GM21737 (cell line): ENCODE measurements at regions not wholly inside any gene's neighbourhood (a gene's known extent, or its start where the extent isn't known, plus 50 kb on each side); places are given as distances from the start of the nearest gene placed in this dataset.
"Not testable (repeated sequence)": the region's sequence is repeated elsewhere in the genome, so short reads cannot be mapped to it uniquely, and the experiment has no call there.

Experiments
- ATAC-seq: cut with Tn5 transposase; IDR thresholded peaks from one replicate; pipeline ENCODE4 v1.9.1; 2021; ENCODE audit warnings: mild to moderate bottlenecking, moderate library complexity; ENCODE audit not compliant: unreplicated experiment

DNA sequence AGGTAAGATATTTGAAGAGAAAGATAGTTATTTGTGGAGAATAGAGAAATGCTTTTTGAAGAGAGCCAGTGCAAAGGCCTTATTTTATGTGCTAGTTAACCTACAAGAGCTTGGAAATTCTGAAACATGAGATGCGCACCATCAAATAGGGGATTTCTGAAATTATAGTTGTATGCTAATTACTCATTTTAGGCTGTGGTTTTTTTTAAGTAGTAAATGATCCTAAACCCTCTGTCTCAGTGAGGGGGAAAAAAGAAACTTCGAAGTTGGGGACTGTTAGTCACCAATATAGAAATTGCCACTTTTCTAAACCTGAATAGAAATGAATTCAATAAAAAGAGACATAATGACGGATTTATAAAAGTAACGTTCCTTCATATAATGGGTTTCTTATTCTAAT is 119.3 kb upstream of the MDFIC start:
- ATAC-seq = no peak

DNA sequence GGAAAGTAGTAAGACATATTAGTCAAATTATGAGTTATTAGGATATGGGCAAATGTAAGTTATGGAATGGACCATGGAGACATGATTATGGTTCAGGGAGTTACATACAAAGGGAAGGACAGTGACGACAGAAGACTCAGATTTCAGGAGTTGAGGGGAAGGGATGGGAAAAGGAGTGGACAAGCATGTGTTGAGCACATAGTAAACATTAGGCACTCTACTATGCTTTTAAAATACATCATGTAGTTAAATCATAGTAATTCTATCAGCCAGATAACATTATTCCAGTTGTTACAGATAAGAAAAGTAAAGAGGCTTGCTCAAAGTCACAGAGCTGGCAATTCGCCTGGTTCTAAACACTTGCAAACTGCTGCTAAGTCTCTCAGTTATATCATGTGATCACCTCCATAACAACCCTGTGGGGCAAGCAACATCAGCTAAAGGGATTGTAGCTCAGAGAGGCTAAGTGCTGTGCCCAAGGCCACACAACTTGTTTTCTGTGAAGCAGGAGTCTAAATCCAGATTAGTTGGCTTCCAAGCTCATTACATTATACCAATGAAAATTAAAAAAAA is 115.2 kb upstream of the MDFIC start:
- no peak for ATAC-seq

DNA sequence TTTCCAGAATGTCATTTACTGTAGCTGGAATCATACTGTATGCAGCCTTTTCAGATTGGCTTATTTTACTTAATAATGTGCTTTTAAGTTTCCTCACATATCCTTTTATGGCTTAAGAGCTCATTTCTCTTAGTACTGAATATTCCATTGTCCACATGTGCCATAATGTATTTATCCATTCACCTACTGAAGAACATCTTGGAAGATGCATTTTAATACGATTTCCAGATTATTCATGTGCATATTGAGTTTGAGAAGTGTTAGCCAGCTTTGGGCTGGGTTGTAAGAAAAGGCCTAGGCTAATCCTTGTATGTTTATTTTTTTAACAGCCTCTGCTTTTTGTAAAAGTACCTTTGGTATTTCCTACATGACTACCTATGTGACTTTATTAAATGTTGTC is 109.3 kb upstream of the MDFIC start:
- no peak for ATAC-seq

DNA sequence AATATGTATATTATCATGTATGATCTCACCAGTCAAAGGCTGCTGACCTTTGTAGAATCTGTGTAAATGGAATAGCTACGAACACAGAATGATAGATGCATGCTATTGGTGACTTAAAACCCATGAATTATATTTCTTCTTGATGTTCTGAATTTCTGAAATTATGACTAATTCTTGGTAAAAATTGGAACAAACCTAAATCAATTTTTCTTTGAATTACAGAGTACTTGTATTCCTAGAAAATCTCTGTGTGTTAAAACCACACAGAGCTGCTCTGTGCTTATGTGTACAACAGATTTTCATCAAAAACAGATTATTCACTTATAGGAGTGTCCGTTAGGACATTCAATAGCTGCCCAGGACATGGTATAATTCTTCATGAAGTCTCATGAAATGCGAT is 108.3 kb upstream of the MDFIC start:
- ATAC-seq = no peak

DNA sequence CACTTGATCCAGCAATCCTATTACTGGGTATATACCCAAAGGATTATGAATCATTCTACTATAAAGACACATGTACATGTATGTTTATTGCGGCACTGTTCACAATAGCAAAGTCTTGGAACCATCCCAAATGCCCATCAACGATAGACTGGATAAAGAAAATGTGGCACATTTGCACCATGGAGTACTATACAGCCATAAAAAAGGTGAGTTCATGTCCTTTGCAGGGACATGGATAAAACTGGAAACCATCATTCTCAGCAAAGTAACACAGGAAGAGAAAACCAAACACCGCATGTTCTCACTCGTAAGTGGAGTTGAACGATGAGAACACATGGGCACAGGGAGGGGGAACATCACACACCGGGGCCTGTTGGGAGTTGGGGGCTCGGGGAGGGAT is 104.9 kb upstream of the MDFIC start:
- ATAC-seq = not testable (repeated sequence)

DNA sequence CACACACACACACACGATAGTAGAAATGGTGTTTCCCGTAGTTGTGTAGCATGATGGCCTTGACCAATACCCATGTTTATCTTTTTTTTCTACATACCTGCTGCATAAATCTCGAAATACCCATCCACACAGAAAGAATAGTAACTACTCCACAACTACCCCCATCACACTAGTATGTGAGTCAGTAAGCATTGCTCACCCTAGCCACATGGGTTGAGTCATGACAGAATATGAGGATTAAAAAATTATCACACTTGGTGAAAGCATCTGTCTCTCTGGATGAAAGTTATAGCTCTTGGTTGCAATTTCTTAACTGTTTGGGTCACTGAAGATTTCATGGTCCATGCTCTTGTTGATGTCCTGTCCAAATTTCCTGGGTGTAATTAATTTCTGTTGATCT is 103.4 kb upstream of the MDFIC start:
- no peak for ATAC-seq

DNA sequence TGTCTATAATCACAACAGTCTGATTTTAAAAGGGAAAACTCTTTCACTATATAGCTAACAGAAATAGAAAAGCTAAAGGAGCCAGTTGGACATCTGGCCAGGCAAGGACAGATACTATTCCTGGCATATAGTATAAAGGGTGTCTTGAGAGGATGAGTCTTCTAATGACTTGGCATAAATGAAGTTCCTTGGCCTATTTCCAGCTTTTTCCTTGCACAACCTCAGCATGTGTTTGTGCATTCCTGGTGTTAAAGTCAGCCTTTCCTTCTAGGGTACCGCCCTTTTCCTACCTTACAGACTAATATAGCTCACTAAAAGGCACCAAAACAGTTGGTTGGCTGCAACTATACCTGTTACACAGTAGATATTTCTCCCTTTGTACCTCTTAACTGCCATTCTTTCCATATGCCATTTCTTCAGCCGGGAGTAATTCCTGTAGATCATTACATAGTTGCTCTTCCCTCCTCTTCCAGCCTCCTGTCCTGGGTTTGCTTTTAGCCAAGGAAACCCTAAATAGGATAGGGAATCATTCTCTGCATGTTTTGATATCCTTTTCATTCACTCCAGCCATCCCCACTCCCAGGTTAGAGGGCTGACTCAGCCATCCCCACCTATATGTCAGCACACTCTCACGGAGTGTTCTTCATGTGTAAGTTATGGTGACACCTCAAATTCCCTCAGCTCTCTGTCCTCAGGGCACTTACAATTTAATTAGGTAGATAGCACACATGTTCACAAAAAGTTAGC is 102.1 kb upstream of the MDFIC start:
- ATAC-seq = no peak

DNA sequence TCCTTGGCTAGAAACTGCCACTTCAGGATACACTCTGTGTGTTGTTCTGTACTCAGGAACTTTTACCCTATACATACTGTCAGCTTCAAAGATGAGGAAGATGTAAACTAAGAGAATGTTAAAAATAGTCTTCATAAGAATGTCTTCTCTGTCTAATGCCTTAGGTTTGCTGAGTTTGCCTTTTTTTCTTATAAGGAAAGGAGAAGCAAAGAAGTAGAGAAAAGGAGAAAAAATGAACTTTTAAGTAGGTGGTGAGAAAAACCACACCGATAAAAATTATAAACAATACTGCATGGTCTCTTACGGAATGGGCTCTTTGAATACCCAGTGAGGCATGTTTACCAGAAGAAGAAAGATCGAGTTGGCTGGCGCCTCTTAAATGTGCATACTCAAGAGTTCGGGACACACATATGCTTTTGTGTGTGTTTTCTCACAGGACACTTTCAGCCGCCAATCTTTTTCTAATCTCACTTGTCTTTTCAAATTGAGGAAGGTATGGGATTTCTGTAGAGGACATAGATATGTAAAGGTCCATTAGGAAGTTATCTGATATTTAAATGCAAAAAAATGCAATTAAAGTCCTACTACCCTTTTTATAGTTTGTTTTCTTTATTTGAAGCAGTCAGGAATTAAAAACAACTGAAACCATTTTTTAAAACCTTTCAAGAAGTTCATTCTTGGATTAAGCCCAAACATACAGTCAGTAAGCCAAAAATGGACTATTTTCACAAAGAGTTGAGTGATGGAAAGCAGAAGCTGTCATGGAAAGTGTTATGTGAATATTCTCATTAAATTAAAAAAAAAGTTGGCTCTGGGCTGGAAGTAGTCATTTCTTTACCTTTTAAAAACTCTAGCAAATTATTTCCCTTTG is 100.6 kb upstream of the MDFIC start:
- no peak for ATAC-seq

DNA sequence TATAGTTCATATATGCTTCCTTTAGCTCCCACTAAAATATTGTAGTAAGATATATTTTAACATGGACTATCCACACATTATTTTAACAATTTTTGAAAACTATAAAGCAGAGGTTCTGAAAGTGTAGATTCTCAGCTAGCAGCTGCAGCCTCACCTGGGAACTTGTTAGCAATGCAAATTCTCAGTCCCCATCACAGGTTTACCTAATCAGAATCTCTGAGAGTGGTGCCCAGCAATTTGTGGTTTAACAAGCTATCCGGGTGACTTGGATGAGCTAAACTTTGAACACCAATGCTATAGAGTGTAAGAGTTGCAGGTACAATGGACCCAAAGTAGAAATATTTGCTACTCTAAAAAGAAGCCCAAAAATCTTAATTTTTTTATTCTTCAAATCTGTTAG is 99.8 kb upstream of the MDFIC start:
- ATAC-seq = no peak

DNA sequence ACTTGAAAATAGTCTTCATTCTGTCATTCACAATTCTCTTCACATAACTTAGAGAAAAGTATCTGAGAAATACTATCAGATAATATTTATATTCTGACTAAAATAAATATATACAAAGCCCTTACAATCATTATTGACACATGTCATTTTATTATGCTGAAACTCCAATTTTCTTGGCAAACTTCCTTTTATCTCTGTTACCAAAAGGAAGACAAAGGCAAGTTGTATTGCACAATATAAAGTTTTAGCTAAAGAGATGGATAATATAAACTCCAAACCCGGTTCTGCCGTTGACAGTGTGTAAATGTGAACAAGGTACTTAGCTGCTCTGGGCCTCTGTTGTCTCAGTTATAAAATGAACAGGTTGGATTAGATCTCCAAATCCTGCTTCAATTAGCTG is 99.0 kb upstream of the MDFIC start:
- ATAC-seq = no peak

DNA sequence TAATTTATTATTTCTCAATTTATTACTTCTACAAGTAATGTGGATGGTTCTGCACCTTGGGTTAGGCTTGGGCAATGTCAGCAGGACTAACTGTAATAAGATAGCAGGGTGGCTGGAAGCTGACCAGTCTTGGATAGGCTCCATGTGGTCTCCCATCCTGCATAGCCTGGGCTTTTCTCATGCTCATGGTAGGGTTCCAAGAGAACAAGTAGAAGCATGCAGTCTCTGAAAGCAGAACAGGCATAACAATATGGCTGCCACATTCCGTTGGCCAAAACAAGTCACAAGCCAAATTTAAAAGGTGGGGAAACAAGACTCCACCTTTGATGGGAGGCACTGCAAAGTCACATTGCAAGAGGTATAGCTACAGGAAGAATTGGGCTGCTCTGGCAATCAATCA is 98.6 kb upstream of the MDFIC start:
- no peak for ATAC-seq

DNA sequence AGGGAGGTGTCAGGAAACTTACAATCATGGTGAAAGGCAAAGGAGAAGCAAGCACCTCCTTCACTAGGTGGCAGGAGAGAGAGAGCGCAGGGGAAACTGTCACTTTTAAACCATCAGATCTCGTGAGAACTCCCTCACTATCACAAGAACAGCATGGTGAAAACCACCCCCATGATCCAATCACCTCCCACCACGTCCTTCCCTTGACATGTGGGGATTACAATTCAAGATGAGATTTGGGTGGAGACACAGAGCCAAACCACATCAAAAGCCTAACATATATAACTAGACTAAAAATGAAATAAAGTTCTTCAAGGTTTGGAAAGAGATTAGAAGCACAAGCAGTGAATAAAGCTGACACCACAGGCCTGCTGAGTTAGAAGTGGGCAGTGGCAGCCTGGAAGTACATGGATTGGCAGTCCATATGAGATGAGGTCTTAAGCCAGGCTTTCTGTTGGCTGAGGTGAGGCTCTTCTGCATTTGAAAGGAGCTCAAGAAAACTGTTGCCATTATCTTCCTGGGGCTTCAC is 96.4 kb upstream of the MDFIC start:
- no peak for ATAC-seq

DNA sequence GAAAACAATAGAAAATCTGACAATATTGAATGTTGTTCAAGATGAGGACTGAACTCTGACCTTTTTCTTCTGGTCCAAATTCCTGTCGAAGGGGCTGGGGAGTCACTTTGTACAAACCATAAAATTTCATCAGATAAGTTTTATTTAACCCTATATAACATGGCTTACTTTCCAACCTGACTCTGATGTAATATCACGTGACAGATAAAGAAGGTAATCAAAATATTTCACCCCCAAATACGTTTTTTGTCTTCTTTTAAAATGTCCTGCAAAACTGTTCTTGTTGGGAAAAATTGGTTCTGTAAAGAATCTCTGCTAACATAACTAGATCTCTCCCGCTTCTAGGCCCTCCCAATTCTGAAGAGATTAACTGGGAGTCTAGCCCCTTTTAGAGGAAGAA is 90.9 kb upstream of the MDFIC start:
- ATAC-seq = no peak

DNA sequence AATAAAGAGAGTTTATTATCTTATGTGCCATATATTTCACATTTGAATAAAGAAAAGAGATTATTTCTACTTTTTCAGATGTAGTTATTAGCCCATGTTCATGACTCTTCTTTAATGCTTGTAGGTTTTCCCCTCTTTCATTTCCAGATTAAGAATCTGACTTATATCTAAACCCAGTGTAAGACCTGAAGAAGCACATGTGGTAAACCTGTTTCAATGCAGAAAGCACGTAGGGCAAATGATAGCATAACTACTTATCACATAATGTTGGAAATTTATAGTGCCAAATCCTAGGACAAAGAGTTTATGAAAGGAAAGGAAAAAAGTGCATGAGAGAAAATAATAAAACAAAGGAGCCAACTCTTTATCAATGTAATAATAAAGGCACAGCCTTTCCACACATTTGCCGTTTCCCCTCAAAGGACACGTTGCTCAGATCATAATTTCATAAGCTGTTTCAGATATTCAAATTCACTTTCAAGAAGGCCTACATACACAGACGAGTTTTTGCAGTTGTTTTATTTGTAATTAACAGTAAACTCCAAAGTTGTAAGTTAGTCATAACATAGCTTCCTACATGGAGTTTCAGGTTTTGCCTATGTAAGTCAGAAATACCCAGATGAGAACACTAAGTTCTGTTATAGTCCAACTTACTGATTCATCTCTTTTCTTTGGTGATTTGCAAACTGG is 88.8 kb upstream of the MDFIC start:
- ATAC-seq = peak; percentile 91

DNA sequence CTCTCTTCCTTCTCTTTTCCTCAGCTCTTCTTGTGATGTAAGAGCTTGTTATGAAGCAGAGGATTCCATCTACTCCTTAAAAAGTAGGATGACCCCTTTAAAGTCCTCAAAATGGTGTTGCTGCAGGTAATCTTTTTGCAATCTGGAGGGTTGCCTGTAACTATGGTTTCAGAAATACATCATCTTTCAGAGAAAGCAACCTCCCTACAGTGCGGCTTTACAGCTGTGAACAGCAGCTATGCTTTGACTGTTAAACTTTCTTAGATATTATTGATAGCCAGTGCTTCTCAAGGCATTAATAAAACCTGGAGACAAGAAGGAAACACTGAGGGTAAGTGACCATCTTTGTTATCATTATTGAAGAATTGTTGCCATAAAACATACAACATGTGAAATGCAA is 86.6 kb upstream of the MDFIC start:
- ATAC-seq = no peak

DNA sequence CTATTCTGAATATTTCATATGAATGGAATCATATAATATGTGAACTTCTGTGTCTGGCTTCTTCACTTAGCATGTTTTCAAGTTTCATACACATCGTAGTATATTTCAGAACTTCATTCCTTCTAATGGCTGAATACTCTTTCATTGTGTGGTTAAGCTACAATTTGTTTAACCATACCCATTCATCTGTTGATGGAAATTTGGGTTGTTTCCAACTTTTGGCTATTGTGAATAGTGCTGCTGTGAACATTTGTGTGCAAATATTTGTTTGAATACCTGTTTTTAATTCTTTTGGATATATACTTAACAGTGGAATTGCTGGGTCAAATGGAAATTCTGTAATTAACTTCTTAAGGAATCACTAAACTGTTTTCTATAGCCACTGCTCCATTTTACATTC is 86.0 kb upstream of the MDFIC start:
- ATAC-seq = no peak

DNA sequence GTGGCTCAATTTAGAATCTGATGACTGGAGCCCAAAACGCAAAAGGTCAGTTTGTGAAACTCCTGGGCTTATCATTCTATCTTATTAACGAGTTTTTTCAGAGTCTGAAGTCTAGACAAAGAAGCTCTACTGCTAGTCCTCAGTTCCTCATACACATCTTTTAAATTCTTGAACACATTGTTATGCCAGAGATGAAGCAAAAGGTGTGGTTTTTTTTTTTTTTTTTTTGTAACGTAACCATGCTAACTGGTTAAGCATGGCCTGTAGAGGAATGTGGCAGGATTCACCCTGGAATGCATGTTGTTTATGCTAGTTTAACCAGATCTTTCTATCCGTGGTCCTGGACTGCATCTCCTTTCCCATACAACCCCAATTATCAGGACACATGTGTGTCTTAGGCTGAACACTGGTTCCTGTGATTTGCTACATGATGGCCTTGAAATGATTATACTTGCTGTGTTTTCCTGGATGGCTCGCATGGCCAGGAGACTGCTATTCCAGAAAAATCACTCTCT is 79.3 kb upstream of the MDFIC start:
- ATAC-seq = no peak

DNA sequence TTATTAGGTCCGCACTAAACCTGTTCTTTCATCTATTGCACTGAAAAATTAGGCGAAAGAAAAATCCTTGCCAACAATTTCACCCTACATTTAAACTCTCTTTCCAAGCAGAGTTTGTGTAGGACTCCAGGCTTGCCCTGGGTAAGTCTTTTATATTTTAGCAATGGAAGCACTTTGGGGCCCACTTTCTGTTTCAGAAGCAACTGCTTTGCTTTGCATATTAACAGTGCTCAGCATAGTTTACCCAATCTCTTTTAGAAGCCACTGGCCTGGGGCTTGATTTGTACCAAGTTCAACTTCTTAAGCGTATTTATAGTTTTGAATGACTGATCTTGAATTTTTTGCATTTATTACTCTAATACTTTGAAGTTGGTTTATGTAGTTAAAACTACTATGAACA is 78.8 kb upstream of the MDFIC start:
- ATAC-seq = no peak

DNA sequence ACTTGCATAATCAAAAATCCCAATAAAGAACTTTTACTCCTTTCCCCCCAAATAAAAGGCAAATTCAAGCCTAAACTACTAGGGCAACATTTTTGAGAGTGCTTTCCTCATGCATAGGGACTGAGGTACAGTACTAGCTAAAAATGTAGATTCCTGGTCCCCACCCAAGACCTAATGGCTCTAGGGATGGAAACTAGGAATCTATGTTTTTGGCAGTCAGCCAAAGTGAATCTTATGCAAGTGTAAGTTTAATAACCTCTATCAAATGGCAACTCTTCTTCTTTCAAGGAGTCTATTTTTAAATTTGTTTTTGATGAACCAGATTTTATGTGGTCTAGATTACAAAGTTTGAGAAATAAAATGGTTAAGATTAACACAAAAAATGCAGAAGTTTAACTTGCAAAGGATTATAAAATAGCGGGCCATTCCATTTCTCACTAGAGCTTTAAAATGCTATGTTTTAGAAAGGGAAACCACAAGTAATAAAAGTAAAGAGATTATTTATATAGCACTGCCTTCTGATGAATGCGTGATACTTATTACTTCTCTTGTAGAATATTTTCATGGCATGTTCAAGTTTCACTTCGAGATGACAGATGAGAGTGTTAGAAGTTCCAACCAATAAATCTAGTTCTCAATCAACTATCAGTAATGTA is 70.4 kb upstream of the MDFIC start:
- no peak for ATAC-seq

DNA sequence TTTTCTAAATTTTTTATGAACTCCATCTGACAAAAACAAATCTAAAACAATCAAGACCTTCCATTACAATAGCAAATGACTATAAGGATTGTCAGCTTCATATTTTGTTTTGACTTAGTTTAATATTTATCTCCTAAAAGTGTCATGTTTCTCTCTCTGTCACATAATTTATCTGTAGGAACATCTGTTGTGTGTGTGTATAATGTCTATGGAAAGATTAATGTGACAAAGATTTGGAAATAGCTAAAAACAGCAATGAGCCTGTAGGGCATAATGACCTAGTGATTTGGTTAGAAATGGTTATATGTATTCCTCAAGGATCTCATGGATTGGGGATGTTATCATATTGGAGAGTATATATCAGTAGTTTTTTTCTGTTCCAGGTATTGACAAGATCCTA is 69.6 kb upstream of the MDFIC start:
- no peak for ATAC-seq

DNA sequence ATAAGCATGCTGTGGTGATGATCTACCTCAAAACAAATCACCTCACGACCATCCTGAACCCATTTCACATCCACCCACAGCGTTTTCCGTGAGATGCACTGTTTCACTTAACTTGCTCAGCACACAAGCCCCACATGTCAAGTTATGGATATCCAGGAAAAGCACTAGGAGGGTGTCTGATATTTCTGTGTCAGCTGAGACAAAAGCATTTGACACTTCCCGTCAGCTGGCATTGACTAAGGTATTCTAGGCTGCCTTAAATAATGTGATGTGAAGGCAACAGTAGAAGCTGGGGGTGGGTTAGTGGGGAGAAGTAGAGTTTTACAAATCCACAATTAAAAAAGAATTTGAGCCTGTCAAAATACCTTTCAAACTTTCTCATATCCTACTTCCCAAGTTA is 68.7 kb upstream of the MDFIC start:
- ATAC-seq = no peak
